Stomach (tissue), 8 donors: ENCODE measurements at regions not wholly inside any gene's neighbourhood (a gene's known extent, or its start where the extent isn't known, plus 50 kb on each side); places are given as distances from the start of the nearest gene placed in this dataset.

Experiments used
- DNase-seq, 2 donors: peaks; one replicate each; pipeline versions ENCODE4 v3.0.0 to v3.0.0-alpha.2; 2013 to 2019
- H3K27ac ChIP-seq, 5 donors: fragments of 200-600 bp in 4 of 5; sonication (generic) in 4 of 5; one replicate each; pipeline ENCODE4 v1.5.1; 2013 to 2019; ENCODE audit warnings: mild to moderate bottlenecking in 1 of 5, moderate library complexity in 1 of 5
- H3K27me3 ChIP-seq, 3 donors: fragments of 200-600 bp; sonication (generic); one replicate each; pipeline ENCODE4 v1.5.1; 2017 to 2019; ENCODE audit warnings: mixed run types in 1 of 3
- H3K36me3 ChIP-seq, 4 donors: fragments of 200-600 bp; sonication (generic); 1 replicate in 3 of 4; 2 replicates in 1 of 4; pipeline ENCODE4 v1.5.1; 2016 to 2019
- H3K4me1 ChIP-seq, 4 donors: fragments of 200-600 bp; sonication (generic); one replicate each; pipeline ENCODE4 v1.5.1; 2016 to 2019
- H3K4me3 ChIP-seq, 4 donors: fragments of 200-600 bp; sonication (generic) in 3 of 4; one replicate each; pipeline ENCODE4 v1.5.1; 2016 to 2019; ENCODE audit warnings: mild to moderate bottlenecking in 1 of 4
- H3K9me3 ChIP-seq, 4 donors: fragments of 200-600 bp; sonication (generic); one replicate each; pipeline ENCODE4 v1.5.1; 2016 to 2019
- EP300 ChIP-seq: sonication (generic); formaldehyde crosslinking; IDR thresholded peaks from one replicate; pipeline ENCODE4 v1.6.1; 2017; ENCODE audit warnings: antibody characterized with exemption
- POLR2A ChIP-seq, 4 donors: fragments of 450-650 bp; IDR thresholded peaks; one replicate each; pipeline ENCODE4 v1.6.1; 2016; ENCODE audit warnings: antibody characterized with exemption in 4 of 4, control low read depth in 2 of 4, mild to moderate bottlenecking in 1 of 4, moderate library complexity in 1 of 4
- POLR2AphosphoS5 ChIP-seq, 3 donors: sonication (generic); formaldehyde crosslinking; IDR thresholded peaks; one replicate each; pipeline ENCODE4 v1.6.1; 2016; ENCODE audit warnings: antibody characterized with exemption in 3 of 3
- WGBS, 5 donors: extraction: QIAGEN DNeasy Blood & Tissue Kit in 3 of 5; methylation state at CpG; one replicate each; pipeline versions ENCODE4 v1.1.5 to v1.1.7; 2013 to 2018; 5-methylcytosine and 5-hydroxymethylcytosine counted together
- intact Hi-C: fragments of 100-400 bp; cut with DNase I; formaldehyde crosslinking; loops from one replicate; pipeline ENCODE4 v1.15.1; 2023; ENCODE audit warnings: low total_unique reads
- TF ChIP-seq, protein P1 (sequence below), 7 experiments: fragments of 450-650 bp in 4 of 7; fragments of 200-600 bp in 3 of 7; sonication (generic) in 3 of 7; IDR thresholded peaks; one replicate each; pipeline ENCODE4 v1.5.1; 2016 to 2019; ENCODE audit warnings: antibody characterized with exemption in 7 of 7, control low read depth in 2 of 7, mild to moderate bottlenecking in 1 of 7
- donor health status: healthy with polysubstance abuse.
- donor health status: Bipolar disorder and iron deficiency.
- donor health status: healthy.

DNA sequence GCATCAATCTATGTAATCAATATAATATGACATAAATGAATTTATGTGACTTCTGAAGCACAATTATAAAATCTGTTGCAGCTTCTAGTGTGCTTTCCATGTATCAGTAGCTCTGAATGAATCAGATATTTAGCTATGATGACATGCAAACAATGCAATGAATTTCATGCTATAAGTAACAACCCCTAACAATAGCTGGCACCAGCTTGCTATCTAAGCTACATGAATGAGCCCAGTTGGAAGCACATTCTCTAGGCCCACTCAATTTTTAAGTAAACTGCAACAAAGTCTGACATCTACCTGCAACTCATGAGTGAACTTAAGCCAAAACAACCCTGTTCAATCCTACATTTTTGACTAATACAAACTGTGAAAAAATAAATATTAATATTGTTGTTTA, 507.3 kb upstream of the ROBO1 start:
- Histone ChIP-seq H3K9me3 (peaks cover 0 to 7% (median 0%) of the 10 kb centered on the region in 4 donors), H3K27me3 (no peaks in the 10 kb centered on the region), H3K27ac (no peak overlapping the region), H3K36me3 (no peaks in the 10 kb centered on the region), H3K4me3 (no peak overlapping the region), H3K4me1 (no peaks in the 10 kb centered on the region)
- intact Hi-C loops = no loop called here
- no peak for DNase-seq
- TF ChIP-seq, protein P1, sequence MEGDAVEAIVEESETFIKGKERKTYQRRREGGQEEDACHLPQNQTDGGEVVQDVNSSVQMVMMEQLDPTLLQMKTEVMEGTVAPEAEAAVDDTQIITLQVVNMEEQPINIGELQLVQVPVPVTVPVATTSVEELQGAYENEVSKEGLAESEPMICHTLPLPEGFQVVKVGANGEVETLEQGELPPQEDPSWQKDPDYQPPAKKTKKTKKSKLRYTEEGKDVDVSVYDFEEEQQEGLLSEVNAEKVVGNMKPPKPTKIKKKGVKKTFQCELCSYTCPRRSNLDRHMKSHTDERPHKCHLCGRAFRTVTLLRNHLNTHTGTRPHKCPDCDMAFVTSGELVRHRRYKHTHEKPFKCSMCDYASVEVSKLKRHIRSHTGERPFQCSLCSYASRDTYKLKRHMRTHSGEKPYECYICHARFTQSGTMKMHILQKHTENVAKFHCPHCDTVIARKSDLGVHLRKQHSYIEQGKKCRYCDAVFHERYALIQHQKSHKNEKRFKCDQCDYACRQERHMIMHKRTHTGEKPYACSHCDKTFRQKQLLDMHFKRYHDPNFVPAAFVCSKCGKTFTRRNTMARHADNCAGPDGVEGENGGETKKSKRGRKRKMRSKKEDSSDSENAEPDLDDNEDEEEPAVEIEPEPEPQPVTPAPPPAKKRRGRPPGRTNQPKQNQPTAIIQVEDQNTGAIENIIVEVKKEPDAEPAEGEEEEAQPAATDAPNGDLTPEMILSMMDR (IDR thresholded peaks at IDR 0.05) = no peak
- TF ChIP-seq EP300 = no peak
- TF ChIP-seq POLR2A (IDR thresholded peaks at IDR 0.05) = no peak
- TF ChIP-seq POLR2AphosphoS5 (IDR thresholded peaks at IDR 0.05) = no peak

DNA sequence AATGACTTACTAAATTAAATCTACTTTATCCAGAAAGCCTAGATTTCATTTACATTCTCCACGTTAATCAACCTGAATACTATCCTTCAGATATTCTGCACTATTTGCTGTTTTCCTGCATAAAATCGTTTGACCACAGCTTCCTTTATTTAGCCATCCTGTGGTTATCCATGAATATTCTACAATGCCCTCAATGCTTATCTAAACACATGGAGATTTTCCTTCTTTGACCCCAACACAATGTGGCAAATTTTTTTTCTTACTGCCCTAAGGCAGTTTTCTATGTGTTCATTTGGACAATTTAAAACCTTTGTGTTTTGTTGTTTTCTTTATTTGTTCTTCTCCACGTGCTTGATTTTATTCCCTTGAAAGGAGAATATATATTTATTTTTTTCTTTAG, 495.5 kb upstream of the ROBO1 start:
- intact Hi-C loops = no loop called here
- TF ChIP-seq, protein P1 (IDR thresholded peaks at IDR 0.05) = no peak
- TF ChIP-seq EP300 (no peak), POLR2AphosphoS5 (IDR thresholded peaks at IDR 0.05) (no peak), POLR2A (IDR thresholded peaks at IDR 0.05) (no peak)
- Histone ChIP-seq H3K27ac (no peak overlapping the region), H3K9me3 (no peaks in the 10 kb centered on the region), H3K4me3 (no peak overlapping the region), H3K4me1 (no peaks in the 10 kb centered on the region), H3K27me3 (no peaks in the 10 kb centered on the region), H3K36me3 (no peaks in the 10 kb centered on the region)
- whole genome bisulfite sequencing, 5 donors = 40 to 47% (median 45%) methylated on average over 3 of the region's 3 CpGs
- no peak for DNase-seq

DNA sequence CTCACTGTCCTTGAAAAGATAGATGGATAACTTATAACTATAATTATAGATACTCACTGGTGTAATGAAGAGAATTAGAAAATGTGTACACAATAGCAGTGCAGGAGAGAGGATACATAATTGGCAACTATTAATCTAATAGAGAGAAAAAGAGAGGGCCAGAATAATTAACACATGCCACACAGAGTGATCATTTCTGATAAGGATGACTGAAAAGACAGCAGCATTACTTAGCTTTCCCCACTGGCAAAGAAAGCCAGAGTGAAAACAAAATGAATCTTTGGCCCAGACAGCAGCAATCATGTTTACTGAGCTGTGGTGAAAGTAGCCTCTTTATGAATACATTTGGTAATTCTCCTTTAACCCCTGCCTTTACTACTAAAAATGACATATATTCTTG, 493.3 kb upstream of the ROBO1 start:
- intact Hi-C loops = no loop called here
- no peak for DNase-seq
- H3K9me3 ChIP-seq = no peaks in the 10 kb centered on the region

DNA sequence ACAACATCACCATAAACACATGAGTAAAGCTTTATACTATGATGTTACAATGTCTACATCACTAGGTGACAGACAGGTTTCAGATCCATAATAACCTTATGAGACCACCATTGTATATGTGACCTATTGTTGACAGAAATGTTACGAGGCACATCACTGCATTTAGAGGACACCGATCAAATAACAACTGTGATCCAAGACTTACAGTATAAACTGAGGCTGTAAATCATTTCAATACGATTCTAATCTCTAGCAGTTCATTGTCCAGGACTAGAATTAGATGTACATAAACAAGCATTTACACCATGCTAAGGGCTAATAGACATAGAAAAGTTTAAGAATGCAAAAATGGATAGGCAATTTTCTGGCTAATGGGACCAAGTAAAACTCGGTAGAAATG, 491.9 kb upstream of the ROBO1 start:
- DNase-seq = no peak
- H3K36me3 ChIP-seq = no peaks in the 10 kb centered on the region
- 65 to 76% (median 73%) methylated on average over 4 of the region's 4 CpGs for WGBS, 5 donors
- no peaks in the 10 kb centered on the region for H3K9me3 ChIP-seq
- no peaks in the 10 kb centered on the region for H3K27me3 ChIP-seq
- intact Hi-C loops = no loop called here
- no peaks in the 10 kb centered on the region for H3K4me1 ChIP-seq
- H3K4me3 ChIP-seq = no peak overlapping the region
- TF ChIP-seq POLR2AphosphoS5 (IDR thresholded peaks at IDR 0.05) = no peak
- no peak for TF ChIP-seq POLR2A (IDR thresholded peaks at IDR 0.05)
- H3K27ac ChIP-seq = no peak overlapping the region

More for the DNA sequence above, 493.3 kb upstream of the ROBO1 start:
- Histone ChIP-seq H3K4me1 (no peaks in the 10 kb centered on the region), H3K36me3 (no peaks in the 10 kb centered on the region), H3K27ac (no peak overlapping the region), H3K4me3 (no peak overlapping the region), H3K27me3 (no peaks in the 10 kb centered on the region)
- TF ChIP-seq, protein P1 (IDR thresholded peaks at IDR 0.05) = no peak
- TF ChIP-seq POLR2AphosphoS5 (IDR thresholded peaks at IDR 0.05) = no peak
- no peak for TF ChIP-seq EP300
- TF ChIP-seq POLR2A (IDR thresholded peaks at IDR 0.05) = no peak

DNA sequence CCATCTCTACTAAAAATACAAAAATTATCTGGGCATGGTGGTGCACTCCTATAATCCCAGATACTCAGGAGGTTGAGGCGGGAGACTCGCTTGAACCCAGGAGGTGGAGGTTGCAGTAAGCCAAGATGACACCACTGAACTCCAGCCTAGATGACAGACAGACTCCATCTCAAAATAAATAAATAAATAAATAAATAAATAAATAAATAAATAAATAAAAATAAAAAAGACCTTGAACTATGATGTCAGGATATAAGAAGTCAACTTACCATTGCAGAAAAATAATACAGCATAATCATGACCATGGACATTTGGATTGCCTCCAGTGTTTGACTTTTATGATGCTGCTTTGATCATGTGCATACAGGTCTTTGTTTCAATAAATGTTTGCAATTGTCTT, 484.3 kb upstream of the ROBO1 start:
- DNase-seq = no peak
- Histone ChIP-seq H3K4me3 (no peak overlapping the region), H3K4me1 (no peaks in the 10 kb centered on the region), H3K27ac (no peak overlapping the region), H3K36me3 (no peaks in the 10 kb centered on the region), H3K27me3 (no peaks in the 10 kb centered on the region), H3K9me3 (peaks cover 0 to 34% (median 3%) of the 10 kb centered on the region in 4 donors)
- TF ChIP-seq POLR2AphosphoS5 (IDR thresholded peaks at IDR 0.05) = no peak
- TF ChIP-seq EP300 = no peak
- TF ChIP-seq POLR2A (IDR thresholded peaks at IDR 0.05) = no peak
- TF ChIP-seq, protein P1 (IDR thresholded peaks at IDR 0.05) = no peak
- WGBS, 5 donors = 95 to 100% (median 98%) methylated on average over 2 of the region's 2 CpGs
- intact Hi-C loops = no loop called here
